GM18907 (cell line): ENCODE measurements at regions not wholly inside any gene's neighbourhood (a gene's known extent, or its start where the extent isn't known, plus 50 kb on each side); places are given as distances from the start of the nearest gene placed in this dataset.

Experiments used
- ATAC-seq: cut with Tn5 transposase; IDR thresholded peaks from one replicate; pipeline ENCODE4 v1.9.1; 2021; ENCODE audit warnings: mild to moderate bottlenecking, moderate library complexity; ENCODE audit not compliant: unreplicated experiment

- no peak for ATAC-seq
Measured at GRCh38 chr15:91604122-91604521, 249.4 kb upstream of the SLCO3A1 start.

DNA sequence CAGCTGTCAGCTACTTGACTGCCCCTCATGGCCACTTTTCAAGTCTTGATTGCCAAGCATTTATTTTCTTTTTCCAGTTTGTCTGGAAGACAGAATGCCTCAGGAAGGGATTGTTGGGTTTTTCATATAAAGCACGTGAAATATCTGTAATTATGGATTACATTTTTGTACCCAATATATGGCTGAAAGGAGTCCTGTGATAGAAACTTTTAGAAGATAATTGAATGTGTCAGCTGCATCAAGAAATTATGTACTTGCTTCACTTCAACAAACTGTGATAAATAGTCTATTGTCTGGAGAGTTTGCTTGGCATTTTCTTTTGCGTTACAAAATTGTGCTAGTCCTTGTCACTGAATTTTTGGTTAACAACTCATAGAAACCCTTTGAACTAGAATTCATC is 247.9 kb upstream of the SLCO3A1 start:
- no peak for ATAC-seq

DNA sequence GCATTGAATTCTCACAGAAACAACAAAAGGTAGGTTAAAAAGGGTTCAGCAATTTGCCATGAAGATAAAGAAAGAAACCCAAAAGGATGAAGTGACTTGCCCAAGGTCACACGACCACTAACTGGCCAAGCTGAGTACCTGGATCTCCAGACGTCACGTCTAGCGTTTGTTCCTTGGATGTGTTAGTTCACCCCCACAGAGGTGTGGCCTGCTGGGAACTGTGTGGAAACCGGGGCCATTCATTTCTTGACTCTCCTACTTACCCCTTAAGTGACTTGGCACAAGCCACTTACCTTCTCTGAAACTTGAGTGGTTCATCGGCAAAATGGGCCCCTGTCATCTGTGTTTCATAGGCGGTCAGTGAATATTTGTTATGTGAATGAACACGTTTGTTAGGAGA is 244.3 kb upstream of the SLCO3A1 start:
- no peak for ATAC-seq

DNA sequence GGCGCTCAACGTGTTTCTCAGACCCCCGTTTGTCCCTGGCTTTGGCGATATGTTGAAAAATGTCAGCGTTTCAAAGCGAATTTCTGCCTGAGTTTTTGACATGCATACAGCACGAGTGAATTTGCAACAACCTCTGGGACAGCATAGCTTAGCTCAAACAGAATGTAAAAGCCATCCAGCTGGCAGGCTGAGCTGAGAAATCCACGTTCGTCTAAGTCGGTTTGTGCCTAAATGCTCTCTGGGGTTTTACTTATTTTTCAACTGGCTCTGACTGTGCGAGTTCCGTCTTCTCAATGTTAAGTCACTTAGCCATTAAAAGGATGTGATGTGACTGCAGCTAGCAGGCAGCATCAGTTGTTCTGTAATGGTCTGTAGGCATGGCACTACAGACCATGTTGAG is 243.5 kb upstream of the SLCO3A1 start:
- no peak for ATAC-seq

GRCh38 chr15:91611561-91612323 is 241.8 kb upstream of the SLCO3A1 start:
- ATAC-seq: no peak

DNA sequence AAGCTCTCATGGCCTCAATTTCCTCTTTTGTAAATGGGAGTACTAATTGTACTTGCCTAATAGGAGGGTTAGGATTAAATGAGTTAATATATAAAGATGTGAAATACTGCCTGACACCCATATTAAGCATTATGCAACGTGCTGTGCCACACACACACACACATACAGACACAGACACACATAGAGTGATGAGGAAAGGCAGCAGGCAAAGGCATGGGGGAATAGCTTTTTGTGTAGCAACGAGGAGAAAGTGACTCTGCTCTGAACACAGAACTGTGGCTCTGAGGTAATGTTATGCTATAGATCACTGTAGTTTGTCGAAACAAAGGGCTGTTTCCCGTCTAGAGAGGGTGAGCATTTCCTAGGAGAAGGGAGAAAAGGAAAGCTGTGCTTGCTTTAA is 233.3 kb upstream of the SLCO3A1 start:
- no peak for ATAC-seq

DNA sequence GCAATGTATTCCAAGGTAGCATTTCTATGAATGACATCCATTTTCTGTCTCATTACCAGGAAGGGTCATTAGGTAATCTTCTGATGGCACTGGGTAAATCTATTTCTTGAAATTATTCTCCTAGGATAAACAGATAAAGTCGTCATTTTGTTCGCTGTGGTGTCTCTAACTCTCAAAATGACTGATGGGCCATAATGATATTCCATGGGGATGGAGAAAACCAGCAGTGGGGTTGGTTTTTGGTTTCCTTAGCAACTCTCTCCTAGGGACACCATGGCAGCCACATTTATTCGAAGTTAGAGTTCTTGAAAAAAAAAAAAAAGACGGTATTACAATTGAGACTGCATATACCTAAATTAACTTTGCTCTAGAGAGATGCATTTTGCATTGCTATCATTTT is 231.3 kb upstream of the SLCO3A1 start:
- no peak for ATAC-seq

- ATAC-seq: no peak
Measured at GRCh38 chr15:91622711-91623342, 230.7 kb upstream of the SLCO3A1 start.

- no peak for ATAC-seq
Measured at GRCh38 chr15:91624353-91624968, 229.0 kb upstream of the SLCO3A1 start.

- ATAC-seq: no peak
Measured at GRCh38 chr15:91625506-91625905, 228.0 kb upstream of the SLCO3A1 start.

- no peak for ATAC-seq
Measured at GRCh38 chr15:91627473-91628278, 225.8 kb upstream of the SLCO3A1 start.

- ATAC-seq: no peak
Measured at GRCh38 chr15:91630090-91630489, 223.4 kb upstream of the SLCO3A1 start.

DNA sequence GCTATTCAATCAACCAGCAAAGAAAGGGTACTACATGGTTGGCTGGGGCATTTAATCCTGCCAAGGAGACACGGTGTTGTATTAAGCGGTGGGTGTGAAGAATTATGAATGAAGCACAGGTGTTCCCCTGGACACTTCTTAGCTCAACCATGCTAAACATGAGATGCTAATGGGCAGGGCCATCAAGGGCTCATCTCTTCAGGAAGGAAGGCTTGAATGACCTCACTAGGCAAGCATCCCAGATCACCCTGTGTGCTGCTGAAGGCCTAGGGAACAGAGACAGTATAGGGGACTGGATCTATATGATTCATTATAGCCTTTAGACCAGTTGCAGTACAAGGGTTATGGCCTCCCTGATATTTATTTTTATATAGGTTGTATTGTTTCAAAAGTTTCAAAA is 221.3 kb upstream of the SLCO3A1 start:
- ATAC-seq: no peak

DNA sequence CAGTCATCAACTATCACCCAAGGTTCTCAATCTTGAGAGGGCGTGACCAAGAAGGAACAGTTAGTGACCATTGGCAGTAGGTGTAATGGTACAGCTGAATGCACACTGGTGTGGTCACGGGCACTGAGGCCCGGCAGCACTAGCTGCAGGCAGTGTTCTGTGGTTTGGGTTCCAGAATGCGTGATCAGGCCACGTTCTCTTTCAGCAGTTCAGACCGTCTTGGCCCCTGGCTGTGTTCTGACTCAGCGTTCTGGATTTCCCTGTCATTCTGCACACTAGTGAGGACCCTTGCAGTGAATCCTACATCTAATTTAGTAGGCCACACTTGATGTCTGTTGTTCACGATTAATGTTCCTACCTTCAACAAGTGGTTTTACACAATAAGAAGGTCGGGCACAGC is 220.5 kb upstream of the SLCO3A1 start:
- ATAC-seq: no peak

GRCh38 chr15:91634179-91634578 is 219.3 kb upstream of the SLCO3A1 start:
- no peak for ATAC-seq

- no peak for ATAC-seq
Measured at GRCh38 chr15:91635080-91635479, 218.4 kb upstream of the SLCO3A1 start.

GRCh38 chr15:91635641-91636040 is 217.9 kb upstream of the SLCO3A1 start:
- no peak for ATAC-seq

- no peak for ATAC-seq
Measured at GRCh38 chr15:91649016-91649415, 204.5 kb upstream of the SLCO3A1 start.

GRCh38 chr15:91649831-91650321 is 203.6 kb upstream of the SLCO3A1 start:
- ATAC-seq: no peak

DNA sequence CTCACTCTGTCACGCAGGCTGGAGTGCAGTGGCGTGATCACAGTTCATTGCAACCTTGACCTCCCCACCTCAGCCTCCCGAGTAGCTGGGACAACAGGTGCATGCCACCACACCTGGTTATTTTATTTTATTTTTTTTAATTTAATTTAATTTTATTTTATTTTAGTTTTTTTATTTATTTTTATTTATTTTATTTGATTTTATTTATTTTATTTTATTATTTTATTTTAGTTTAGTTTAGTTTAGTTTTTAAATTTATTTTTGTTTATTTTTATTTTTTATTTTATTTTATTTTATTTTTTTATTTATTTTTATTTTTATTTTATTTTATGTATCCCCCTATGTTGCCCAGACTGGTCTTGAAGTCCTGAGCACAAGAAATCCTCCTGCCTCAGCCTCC is 202.3 kb upstream of the SLCO3A1 start:
- no peak for ATAC-seq

- no peak for ATAC-seq
Measured at GRCh38 chr15:91652610-91653207, 200.8 kb upstream of the SLCO3A1 start.
